IPS-15b (cell line): ENCODE measurements at regions not wholly inside any gene's neighbourhood (a gene's known extent, or its start where the extent isn't known, plus 50 kb on each side); places are given as distances from the start of the nearest gene placed in this dataset.

ENCODE experiments used
- H3K27me3 ChIP-seq: one replicate; pipeline ENCODE4 v1.6.1; 2013; ENCODE audit warnings: low read length; ENCODE audit not compliant: control insufficient read depth, insufficient read depth
- H3K36me3 ChIP-seq: one replicate; pipeline ENCODE4 v1.6.1; 2013; ENCODE audit warnings: low read length; ENCODE audit not compliant: control insufficient read depth, insufficient read depth
- H3K4me1 ChIP-seq: one replicate; pipeline ENCODE4 v1.6.1; 2013; ENCODE audit warnings: mild to moderate bottlenecking, low read length; ENCODE audit not compliant: control insufficient read depth, insufficient read depth
- H3K4me3 ChIP-seq: one replicate; pipeline ENCODE4 v1.5.1; 2013; ENCODE audit warnings: low read depth, low read length
- H3K9ac ChIP-seq: one replicate; pipeline ENCODE4 v1.6.1; 2013; ENCODE audit warnings: low read depth, mild to moderate bottlenecking, low read length
- H3K9me3 ChIP-seq: one replicate; pipeline ENCODE4 v1.6.1; 2013; ENCODE audit warnings: mild to moderate bottlenecking, low read length; ENCODE audit not compliant: control insufficient read depth, insufficient read depth

DNA sequence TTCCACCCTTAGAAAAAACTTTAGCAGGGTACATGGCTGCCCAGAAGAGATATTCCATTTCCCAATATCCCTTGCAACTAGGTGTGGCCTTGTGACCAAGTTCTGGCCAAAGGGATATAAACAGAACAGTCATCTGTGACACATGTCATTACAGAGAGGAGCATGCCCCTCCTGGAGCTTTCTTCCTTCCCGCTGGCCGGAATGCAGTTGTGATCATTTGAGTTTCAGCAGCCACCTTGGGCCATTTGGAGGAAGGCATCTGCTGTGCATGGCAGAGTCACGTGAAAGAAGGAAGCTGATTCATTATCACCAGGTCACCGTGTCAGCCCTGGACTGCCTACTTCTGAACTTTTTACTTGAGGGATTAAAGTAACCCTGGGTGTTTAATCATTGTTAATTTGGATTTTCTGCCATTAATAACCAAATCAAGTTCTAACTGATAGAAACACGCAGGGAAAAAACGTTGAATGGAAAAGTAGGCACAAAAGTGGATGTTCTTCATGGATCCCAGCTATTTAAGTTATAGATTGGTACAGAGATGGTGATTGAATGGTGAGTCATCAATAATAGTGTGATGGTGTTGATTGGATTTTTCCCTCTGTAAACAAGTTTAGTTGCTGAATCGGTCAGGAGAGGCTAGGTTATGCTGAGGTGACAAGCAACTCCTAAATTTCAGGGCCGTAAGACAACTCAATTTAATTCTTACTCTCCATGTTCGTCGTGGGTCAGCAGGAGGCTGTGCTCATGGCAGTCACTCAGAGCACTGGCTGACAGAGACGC is 80.7 kb upstream of the CCDC167 start:
- H3K9ac ChIP-seq, result no peak overlapping the region
- H3K4me1 ChIP-seq, result no peaks in the 10 kb centered on the region

DNA sequence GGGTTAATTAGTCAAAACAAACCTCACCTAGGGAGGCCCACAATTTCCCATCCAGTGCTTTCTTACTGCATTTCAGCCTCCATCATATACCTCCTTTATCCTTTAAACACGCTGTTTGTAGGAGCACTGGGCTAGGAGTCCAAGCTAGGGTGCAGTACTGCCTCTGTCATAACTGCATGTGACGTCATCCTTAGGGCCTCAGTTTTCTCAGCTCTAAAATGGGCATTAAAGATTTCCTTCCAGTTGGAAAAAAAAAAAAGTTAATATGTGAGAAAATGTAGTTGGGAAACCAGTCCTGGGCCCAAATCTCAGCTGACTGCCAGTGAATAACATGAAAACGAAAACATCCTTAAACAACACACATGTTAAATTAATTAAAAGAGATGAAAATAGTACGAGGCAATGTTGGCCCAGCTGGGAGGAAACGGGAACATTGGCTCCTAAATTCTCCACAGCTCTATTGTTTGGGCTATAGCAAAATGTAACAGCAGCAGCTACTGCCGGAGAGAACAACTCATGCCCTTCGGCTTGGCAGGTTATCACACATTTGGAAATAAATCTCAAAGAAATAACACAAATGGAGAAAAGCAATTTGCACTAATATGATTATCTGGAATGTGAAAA is 79.9 kb upstream of the CCDC167 start:
- H3K4me1 ChIP-seq, result no peaks in the 10 kb centered on the region
- H3K36me3 ChIP-seq, result no peaks in the 10 kb centered on the region
- no peaks in the 10 kb centered on the region for H3K27me3 ChIP-seq
- H3K4me3 ChIP-seq, result no peak overlapping the region
- no peaks in the 10 kb centered on the region for H3K9me3 ChIP-seq
- no peak overlapping the region for H3K9ac ChIP-seq

More for the DNA sequence above, 80.7 kb upstream of the CCDC167 start:
- H3K27me3 ChIP-seq, result no peaks in the 10 kb centered on the region
- no peaks in the 10 kb centered on the region for H3K36me3 ChIP-seq
- H3K9me3 ChIP-seq, result no peaks in the 10 kb centered on the region
- no peak overlapping the region for H3K4me3 ChIP-seq

DNA sequence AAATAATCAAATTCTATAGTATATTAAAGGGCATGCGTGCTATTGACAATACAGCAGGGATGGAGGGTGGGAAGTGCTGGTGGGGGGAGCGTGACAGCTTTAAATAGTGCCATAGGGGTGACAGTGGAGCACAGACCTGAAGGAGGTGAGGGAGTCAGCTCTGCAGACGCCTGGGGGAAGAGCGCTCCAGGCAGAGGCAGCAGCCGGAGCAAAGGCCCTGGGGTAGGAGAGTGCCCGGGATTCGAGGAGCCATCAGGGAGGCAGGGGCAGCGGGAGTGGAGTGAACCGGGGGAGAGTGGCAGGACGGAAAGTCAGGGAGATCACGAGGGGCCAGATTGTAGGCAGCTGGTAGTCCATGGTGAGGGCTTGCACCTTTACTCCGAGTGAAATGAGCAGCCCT is 78.4 kb upstream of the CCDC167 start:
- Histone ChIP-seq H3K9ac (no peak overlapping the region), H3K4me1 (no peaks in the 10 kb centered on the region), H3K27me3 (no peaks in the 10 kb centered on the region), H3K9me3 (no peaks in the 10 kb centered on the region), H3K36me3 (no peaks in the 10 kb centered on the region), H3K4me3 (no peak overlapping the region)

DNA sequence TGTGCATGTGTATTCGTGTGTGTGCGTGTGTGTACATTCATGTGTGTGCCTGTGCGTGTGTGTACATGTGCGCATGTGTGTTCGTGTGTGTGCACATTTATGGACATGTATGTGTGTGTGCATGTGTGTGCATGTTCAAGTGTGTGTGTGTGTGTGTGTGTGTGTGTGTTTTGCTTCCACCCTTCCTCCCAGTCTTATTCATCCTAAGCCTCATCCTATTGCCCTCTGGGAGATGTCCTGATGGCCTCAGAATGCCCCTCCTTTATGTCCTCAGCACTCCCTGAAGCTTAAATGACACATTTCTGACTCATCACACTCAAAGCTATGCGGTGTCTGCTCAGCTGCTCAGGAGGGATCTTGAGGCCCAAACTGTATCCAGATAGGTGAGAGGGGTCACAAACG is 76.6 kb upstream of the CCDC167 start:
- Histone ChIP-seq H3K36me3 (no peaks in the 10 kb centered on the region), H3K9me3 (no peaks in the 10 kb centered on the region), H3K4me3 (no peak overlapping the region), H3K27me3 (no peaks in the 10 kb centered on the region), H3K9ac (no peak overlapping the region), H3K4me1 (no peaks in the 10 kb centered on the region)

DNA sequence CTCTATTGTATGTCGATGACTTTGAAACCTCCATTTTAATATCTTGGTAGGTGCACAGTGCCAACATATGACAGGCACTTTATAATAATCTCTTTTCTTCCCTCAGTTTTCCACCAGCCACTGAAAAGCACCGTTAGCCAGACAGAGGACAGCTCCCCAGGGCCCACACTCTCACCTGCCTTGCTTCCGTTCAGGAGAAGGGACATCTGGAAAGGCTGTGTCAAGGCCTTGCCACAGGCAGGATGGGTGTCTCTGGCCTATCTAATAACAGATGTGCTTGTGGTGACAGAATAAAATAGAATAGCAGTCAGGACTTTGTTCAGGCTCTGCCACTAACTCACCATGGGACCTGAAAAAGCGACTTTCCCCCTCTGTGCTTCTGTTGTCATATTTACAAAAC is 75.5 kb upstream of the CCDC167 start:
- Histone ChIP-seq H3K9me3 (no peaks in the 10 kb centered on the region), H3K4me3 (no peak overlapping the region), H3K36me3 (no peaks in the 10 kb centered on the region), H3K9ac (no peak overlapping the region), H3K27me3 (peaks cover 3% of the 10 kb centered on the region), H3K4me1 (peaks cover 4% of the 10 kb centered on the region)

DNA sequence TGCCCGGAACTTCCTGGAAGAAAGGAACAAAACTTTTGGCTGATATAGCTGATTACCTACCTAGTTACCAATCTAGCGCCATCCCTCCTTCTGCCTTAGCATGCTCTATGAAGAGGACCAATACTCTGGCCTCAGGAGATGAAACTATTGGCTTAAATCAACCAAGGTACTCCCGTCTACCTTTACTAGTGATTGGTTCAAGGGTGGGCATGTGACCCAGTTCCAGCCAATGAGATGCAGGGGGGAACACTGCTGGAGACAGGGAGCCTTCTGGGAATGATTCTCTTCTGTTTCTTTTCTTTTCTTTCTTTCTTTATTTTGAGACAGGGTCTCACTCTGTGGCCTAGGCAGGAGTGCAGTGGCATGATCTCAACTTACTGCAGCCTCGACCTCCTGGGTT is 72.6 kb upstream of the CCDC167 start:
- H3K9me3 ChIP-seq, result no peaks in the 10 kb centered on the region
- no peak overlapping the region for H3K4me3 ChIP-seq
- H3K36me3 ChIP-seq, result no peaks in the 10 kb centered on the region
- no peak overlapping the region for H3K9ac ChIP-seq
- H3K4me1 ChIP-seq, result peaks cover 4% of the 10 kb centered on the region
- peaks cover 3% of the 10 kb centered on the region for H3K27me3 ChIP-seq

DNA sequence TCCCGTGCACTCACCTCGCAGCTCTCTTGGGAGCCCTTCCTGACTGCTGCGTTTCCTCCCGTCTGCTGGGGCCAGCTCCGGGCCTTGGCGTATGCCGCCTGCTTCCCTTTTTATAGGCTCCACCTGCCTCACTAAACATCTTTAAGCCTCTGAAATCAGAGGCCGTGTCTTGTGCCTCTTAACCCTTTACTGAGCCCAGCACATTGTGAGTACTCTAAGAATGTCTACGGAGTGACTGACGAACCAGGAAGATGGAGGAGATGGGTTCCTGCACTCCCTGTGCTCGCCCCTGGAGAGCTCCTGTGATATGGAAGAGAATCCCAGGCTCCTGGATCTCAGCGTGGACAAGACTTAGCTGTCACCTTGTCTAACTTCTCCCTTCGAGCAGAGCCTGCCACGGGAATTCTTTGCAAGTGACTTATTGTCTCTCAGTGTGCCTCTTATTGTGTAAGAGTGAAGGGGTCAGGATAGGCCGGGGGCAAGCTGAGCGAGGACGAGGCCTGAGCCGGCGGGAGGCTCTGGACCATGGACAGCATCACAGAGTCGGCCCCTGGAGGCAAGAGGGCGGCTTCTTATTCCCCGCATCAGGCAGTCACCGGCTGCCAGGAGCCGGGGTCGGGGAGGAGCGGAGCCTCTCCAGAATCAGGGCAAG is 70.9 kb upstream of the CCDC167 start:
- peaks cover 3% of the 10 kb centered on the region for H3K27me3 ChIP-seq
- no peaks in the 10 kb centered on the region for H3K36me3 ChIP-seq
- H3K4me3 ChIP-seq, result peak overlapping the region; percentile 4
- no peaks in the 10 kb centered on the region for H3K9me3 ChIP-seq
- H3K9ac ChIP-seq, result no peak overlapping the region
- H3K4me1 ChIP-seq, result peaks cover 4% of the 10 kb centered on the region

DNA sequence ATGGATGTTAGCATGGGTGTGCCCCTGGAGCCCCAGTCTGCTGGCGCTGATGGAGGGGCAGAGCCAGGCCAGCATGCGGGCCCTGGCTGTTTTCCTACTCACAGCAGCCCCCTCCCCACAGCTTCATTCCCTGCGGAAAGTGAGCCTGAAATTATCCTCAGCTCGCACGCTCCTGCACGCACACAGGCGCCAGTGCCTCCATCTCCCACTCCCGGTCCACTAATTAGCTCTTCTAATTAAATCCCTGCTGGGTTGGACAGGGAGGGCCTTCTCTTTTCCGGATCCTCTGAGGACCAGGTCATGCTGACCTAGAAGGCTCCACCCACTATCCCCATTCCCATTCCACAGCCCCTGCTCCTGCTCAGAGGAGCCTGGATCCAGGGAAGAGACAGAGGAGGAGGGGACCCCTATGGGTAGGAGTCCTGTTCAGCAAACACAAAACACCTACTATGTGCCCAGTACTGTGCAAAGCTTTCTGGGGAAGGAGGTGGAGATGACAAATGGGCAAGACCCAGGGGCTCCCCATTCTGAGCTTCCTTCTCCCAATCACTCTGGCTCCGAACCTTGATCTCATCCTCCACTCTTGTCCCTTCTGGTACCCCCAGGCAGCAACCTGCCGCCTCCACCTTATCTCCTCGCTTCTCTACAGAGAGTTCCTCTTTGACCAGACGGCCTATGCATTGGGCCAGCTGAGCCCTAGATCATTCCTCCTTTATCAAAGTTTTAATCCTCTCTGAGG is 70.2 kb upstream of the CCDC167 start:
- Histone ChIP-seq H3K4me3 (no peak overlapping the region), H3K27me3 (peaks cover 3% of the 10 kb centered on the region), H3K4me1 (peaks cover 10% of the 10 kb centered on the region), H3K9me3 (no peaks in the 10 kb centered on the region), H3K36me3 (no peaks in the 10 kb centered on the region), H3K9ac (no peak overlapping the region)

DNA sequence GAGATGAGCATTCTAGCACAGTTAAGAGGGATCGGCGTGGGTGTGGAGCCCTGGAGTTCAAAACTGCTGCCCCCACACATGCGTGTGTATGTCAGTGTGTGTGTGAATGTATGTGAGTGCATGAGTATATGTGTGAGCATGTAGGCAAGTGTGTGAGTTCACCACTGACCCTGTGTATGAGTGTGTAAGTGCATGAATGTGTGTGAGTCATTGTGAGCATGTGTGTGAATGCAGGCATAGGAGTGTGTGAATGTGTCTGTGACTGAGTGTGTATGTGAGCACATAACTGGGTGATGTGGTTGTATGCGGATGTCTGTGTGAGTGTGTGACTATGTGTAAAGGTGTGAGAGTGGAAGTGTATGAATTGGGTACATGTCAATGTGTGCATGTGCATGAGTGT is 69.6 kb upstream of the CCDC167 start:
- peaks cover 12% of the 10 kb centered on the region for H3K4me1 ChIP-seq
- no peaks in the 10 kb centered on the region for H3K9me3 ChIP-seq
- H3K36me3 ChIP-seq, result no peaks in the 10 kb centered on the region
- peaks cover 5% of the 10 kb centered on the region for H3K27me3 ChIP-seq
- H3K9ac ChIP-seq, result no peak overlapping the region
- H3K4me3 ChIP-seq, result no peak overlapping the region

DNA sequence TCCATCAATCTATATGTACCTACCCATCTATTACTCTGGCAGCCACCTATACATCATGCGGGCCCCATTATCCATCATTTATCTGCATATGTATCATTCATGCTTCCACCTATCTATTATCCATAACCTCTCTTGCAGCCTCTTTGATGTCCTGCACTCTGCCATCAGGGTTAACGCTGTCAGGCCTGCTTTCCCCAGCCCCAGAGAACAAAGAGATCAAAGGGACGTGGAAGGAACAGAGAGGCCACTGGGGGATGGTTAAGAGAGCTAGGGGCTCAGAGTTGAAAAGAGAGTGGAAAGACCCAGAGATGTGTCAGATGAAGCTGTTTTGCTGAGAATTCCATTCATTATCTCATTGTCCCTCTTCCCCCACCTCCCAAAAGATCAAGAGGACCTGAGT is 67.3 kb upstream of the CCDC167 start:
- Histone ChIP-seq H3K36me3 (no peaks in the 10 kb centered on the region), H3K9me3 (no peaks in the 10 kb centered on the region), H3K4me3 (no peak overlapping the region), H3K4me1 (peaks cover 12% of the 10 kb centered on the region), H3K9ac (no peak overlapping the region), H3K27me3 (peaks cover 7% of the 10 kb centered on the region)

DNA sequence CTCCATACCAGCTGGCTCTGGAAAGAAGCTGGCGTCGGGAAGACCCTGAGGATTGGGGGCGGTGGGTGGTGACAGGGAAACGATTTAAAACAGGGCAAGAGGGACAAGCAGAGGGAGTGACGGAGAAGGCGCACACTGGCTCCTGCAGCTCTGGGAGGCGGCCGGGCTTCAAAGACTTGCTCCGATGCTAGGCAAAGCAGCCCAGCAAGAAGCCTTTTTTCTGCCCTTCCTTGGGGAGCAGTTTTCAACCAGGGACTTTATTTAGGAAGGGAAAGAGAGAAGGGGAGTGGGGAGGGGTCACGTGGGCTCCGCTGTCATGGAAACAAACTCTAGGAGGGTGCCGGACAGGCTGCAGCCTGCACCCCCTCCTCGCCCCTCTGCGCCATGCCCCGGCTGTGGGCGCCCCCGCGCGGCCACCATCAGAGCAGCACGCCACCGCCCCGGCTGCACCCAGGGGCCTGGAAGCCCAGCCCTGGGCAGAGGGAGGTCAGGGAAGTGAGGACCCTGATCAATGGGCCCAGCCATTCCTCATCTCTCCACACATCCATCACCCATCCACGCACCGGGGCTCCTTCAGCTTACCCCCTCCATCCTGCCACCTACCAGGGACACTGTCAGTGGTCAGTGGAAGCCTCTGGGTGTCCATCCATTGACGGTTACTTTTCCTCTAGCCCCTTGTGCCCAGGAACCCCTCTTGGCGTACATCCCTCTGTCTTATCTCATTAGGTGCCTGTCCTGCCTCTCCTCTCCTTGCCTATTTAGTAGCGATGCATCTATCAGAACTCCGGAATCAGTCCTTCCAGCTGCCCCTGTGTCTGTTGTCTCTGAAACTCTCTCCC is 66.6 kb upstream of the CCDC167 start:
- H3K36me3 ChIP-seq, result no peaks in the 10 kb centered on the region
- H3K9me3 ChIP-seq, result no peaks in the 10 kb centered on the region
- H3K4me3 ChIP-seq, result peak overlapping the region; percentile 73
- peaks cover 12% of the 10 kb centered on the region for H3K4me1 ChIP-seq
- no peak overlapping the region for H3K9ac ChIP-seq
- H3K27me3 ChIP-seq, result peaks cover 7% of the 10 kb centered on the region
